ENCODE measurements at regions not wholly inside any gene's neighbourhood (a gene's known extent, or its start where the extent isn't known, plus 50 kb on each side); places are given as distances from the start of the nearest gene placed in this dataset.

- TF ChIP-seq, protein P1, sequence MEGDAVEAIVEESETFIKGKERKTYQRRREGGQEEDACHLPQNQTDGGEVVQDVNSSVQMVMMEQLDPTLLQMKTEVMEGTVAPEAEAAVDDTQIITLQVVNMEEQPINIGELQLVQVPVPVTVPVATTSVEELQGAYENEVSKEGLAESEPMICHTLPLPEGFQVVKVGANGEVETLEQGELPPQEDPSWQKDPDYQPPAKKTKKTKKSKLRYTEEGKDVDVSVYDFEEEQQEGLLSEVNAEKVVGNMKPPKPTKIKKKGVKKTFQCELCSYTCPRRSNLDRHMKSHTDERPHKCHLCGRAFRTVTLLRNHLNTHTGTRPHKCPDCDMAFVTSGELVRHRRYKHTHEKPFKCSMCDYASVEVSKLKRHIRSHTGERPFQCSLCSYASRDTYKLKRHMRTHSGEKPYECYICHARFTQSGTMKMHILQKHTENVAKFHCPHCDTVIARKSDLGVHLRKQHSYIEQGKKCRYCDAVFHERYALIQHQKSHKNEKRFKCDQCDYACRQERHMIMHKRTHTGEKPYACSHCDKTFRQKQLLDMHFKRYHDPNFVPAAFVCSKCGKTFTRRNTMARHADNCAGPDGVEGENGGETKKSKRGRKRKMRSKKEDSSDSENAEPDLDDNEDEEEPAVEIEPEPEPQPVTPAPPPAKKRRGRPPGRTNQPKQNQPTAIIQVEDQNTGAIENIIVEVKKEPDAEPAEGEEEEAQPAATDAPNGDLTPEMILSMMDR (IDR thresholded peaks at IDR 0.05; ENCODE audit: low read depth, low read length), result no peak
- H3K27me3 ChIP-seq, result no peaks in the 10 kb centered on the region
- no peaks in the 10 kb centered on the region for H3K36me3 ChIP-seq
- H3K4me3 ChIP-seq, result no peak overlapping the region
- H3K9me3 ChIP-seq (ENCODE audit: low read depth), result no peaks in the 10 kb centered on the region
- no peaks in the 10 kb centered on the region for H3K4me1 ChIP-seq (ENCODE audit: low read depth)
- no peak for DNase-seq (ENCODE audit: low read depth in 1 of 2, low spot score in 1 of 2)
- no peak overlapping the region for H3K27ac ChIP-seq
Observed at GRCh38 chr2:150145299-150145692, 342.2 kb downstream of the RND3 start.

GRCh38 chr2:150144546-150145298 is 342.7 kb downstream of the RND3 start:
- H3K4me1 ChIP-seq (ENCODE audit: low read depth), result no peaks in the 10 kb centered on the region
- TF ChIP-seq, protein P1 (IDR thresholded peaks at IDR 0.05; ENCODE audit: low read depth, low read length), result no peak
- no peaks in the 10 kb centered on the region for H3K36me3 ChIP-seq
- H3K4me3 ChIP-seq, result no peak overlapping the region
- no peaks in the 10 kb centered on the region for H3K27me3 ChIP-seq
- no peak overlapping the region for H3K27ac ChIP-seq
- DNase-seq (ENCODE audit: low read depth in 1 of 2, low spot score in 1 of 2), result no peak
- no peaks in the 10 kb centered on the region for H3K9me3 ChIP-seq (ENCODE audit: low read depth)

DNA sequence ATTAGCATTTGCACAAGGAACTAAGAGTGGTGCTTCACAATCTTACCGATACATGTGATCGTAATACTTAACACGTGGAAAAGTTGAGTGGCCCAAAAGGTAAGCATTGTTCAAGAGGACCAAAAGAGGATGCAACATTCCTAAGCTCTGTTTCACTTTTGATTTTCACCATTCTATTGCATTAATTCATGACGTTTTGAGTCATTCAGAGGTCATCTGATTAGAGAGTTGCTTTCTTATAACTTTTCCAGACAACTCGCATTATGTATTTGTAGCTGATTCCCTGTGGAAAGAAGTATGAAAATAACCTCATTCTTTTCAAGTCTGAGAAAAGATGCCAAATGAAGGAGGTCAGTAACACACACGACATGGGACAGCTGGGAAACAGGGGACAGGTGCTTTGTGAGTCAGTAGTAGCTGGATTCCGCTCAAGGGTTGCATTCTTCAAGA is 344.4 kb downstream of the RND3 start:
- TF ChIP-seq, protein P1 (IDR thresholded peaks at IDR 0.05; ENCODE audit: low read depth, low read length), result no peak
- Histone ChIP-seq H3K4me3 (no peak overlapping the region), H3K27me3 (no peaks in the 10 kb centered on the region), H3K36me3 (no peaks in the 10 kb centered on the region), H3K4me1 (ENCODE audit: low read depth) (no peaks in the 10 kb centered on the region), H3K27ac (no peak overlapping the region), H3K9me3 (ENCODE audit: low read depth) (no peaks in the 10 kb centered on the region)
- peak in 1 of 2 donors; percentile 66 for DNase-seq (ENCODE audit: low read depth in 1 of 2, low spot score in 1 of 2)

DNA sequence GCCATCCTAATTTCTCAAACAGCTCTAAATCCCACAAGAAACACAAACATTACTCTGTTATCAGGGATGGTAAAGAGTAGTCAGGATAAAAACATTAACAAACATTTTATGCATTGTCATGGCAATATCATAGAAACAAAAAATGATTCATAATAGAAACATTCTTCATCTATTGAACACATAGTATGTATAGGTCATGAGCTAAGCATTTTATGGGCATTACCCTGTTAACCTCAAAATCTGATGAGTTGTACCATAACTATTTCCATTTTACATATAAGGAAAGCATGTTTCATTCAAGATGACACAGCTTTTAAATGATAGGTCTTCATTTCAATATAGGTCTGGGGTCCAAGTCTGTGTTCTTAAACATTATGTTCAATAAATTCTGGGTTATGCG is 344.9 kb downstream of the RND3 start:
- TF ChIP-seq, protein P1 (IDR thresholded peaks at IDR 0.05; ENCODE audit: low read depth, low read length), result no peak
- Histone ChIP-seq H3K27me3 (no peaks in the 10 kb centered on the region), H3K27ac (no peak overlapping the region), H3K9me3 (ENCODE audit: low read depth) (no peaks in the 10 kb centered on the region), H3K4me1 (ENCODE audit: low read depth) (no peaks in the 10 kb centered on the region), H3K4me3 (no peak overlapping the region), H3K36me3 (no peaks in the 10 kb centered on the region)
- DNase-seq (ENCODE audit: low read depth in 1 of 2, low spot score in 1 of 2), result peak in 1 of 2 donors; percentile 60

DNA sequence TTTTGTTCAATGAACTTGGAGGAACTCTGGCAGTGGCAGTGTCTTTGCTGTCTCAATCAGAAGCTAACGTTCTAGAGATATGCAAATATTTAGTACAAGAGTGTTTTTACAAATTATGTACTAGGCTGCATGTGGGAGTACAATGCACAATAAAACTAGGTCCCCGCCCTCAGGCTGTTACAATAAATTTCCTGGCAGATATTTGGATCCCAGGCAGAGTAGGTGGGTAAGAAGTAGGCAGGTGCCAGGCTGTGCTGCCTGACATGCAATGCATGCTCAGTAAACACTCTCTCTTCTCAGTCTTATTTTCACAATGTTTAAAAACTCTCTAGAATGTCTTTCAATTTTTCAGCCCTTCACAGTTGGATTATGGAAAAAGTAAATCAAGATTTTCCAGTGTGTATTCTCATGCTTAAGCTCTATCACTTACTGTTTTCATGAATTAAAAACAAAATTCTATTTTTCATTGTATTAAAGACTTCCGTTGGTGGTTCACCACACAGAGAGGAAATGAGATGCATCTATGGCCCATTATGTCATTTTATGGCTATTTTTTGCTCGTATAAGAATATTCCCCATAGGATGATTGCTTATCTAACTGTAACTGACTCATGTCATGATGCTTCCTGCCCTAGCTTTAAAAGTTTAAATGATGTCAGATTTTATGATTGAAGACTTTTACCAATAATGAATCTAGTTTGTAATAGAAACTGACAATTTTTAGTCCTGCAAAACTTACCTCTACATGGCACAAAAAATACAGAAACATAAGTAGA is 346.1 kb downstream of the RND3 start:
- Histone ChIP-seq H3K36me3 (no peaks in the 10 kb centered on the region), H3K9me3 (ENCODE audit: low read depth) (no peaks in the 10 kb centered on the region), H3K4me3 (no peak overlapping the region), H3K27ac (no peak overlapping the region), H3K4me1 (ENCODE audit: low read depth) (no peaks in the 10 kb centered on the region), H3K27me3 (no peaks in the 10 kb centered on the region)
- TF ChIP-seq, protein P1 (IDR thresholded peaks at IDR 0.05; ENCODE audit: low read depth, low read length), result no peak
- no peak for DNase-seq (ENCODE audit: low read depth in 1 of 2, low spot score in 1 of 2)
